SH-SY5Y (cell line): ENCODE measurements at regions not wholly inside any gene's neighbourhood (a gene's known extent, or its start where the extent isn't known, plus 50 kb on each side); places are given as distances from the start of the nearest gene placed in this dataset.

ENCODE experiments used
- GATA2 ChIP-seq: IDR thresholded peaks from 2 replicates; pipeline ENCODE4 v1.6.1; 2011; ENCODE audit warnings: mild to moderate bottlenecking, low read depth, low read length
- GATA3 ChIP-seq: IDR thresholded peaks from 2 replicates; pipeline ENCODE4 v1.6.1; 2011; ENCODE audit warnings: low read depth, mild to moderate bottlenecking, low read length, moderate library complexity

DNA sequence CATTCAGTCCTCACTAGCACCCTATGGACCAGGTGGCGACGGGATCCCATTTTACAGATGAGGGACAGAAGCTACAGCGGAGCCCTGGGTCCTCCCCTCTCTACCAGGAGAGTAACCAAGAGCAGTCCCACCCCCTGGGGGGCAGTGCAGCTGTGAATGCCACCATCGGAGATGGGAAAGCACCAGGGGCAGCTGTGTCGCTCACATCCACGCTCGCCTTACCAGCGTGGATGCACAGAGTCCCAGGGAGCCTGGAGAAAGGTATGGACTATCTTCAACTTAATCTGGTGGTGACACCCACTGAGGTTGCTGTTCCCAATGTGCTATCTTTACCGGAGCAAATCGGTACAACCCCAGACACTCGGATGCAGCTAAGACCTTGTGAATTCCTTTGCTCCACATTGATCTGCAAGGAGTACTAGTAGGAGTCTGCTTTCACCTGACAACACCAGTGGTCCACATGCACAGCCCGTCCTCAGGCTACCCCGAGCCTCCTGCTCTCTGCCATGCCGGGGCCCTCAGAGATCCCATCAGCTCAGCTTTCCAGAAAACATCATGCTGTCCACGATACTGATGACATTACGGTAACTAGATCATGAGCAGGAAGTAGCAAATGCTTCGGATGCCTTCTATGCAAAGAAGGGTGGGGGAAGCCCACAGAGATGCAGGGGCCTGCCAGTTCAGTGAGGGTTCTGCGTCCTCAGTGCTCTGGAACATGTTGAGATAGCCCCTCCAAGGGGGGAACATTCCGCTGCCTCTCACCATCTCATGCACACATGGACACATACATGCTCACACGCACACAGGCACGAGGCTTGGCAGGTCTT is 126.0 kb downstream of the CTTN start:
- TF ChIP-seq GATA2 (no peak), GATA3 (no peak)
